IMR-90 (cell line): ENCODE measurements at regions not wholly inside any gene's neighbourhood (a gene's known extent, or its start where the extent isn't known, plus 50 kb on each side); places are given as distances from the start of the nearest gene placed in this dataset.

ENCODE experiments used
- ATAC-seq: fragments of 200-7000 bp; cut with Tn5 transposase; 2 replicates; pipeline ENCODE4 v1.9.1; 2020; ENCODE audit warnings: low read depth, mild to moderate bottlenecking, moderate library complexity
- BruUV-seq: library from RNA; stranded (reverse); fragments of 400-500 nt; replicated peaks from 2 replicates; lab custom pipeline; 2021; lab: Mats Ljungman, UMichigan
- CTCF ChIA-PET: fragments of 300-600 bp; formaldehyde crosslinking; extraction: SDS; loops from one replicate; lab custom pipeline; 2021; ENCODE audit warnings: antibody characterized with exemption; lab: Yijun Ruan, JAX
- POLR2A ChIA-PET: fragments of 300-600 bp; sonication (Branson Sonifier 250); formaldehyde crosslinking; loops from one replicate; lab custom pipeline; 2022; ENCODE audit warnings: antibody characterized with exemption; ENCODE audit not compliant: unreplicated experiment; lab: Charles Lee
- DNase-seq: peaks from one replicate; pipeline ENCODE4 v3.0.0; 2013
- H2AFZ ChIP-seq: replicated peaks from 2 replicates; pipeline ENCODE3; 2013; ENCODE audit warnings: low read length, mild to moderate bottlenecking; ENCODE audit not compliant: poor library complexity
- H2AK5ac ChIP-seq: 2 replicates; pipeline ENCODE4 v1.6.1; 2013; ENCODE audit warnings: low read depth, low read length, inconsistent platforms
- H2AK9ac ChIP-seq: replicated peaks from 2 replicates; pipeline ENCODE3; 2013; ENCODE audit warnings: mild to moderate bottlenecking, low read depth, low read length, moderate library complexity; ENCODE audit not compliant: poor library complexity
- H2BK120ac ChIP-seq: 2 replicates; pipeline ENCODE4 v1.6.1; 2013; ENCODE audit warnings: low read depth, low read length, inconsistent platforms
- H2BK15ac ChIP-seq: 3 replicates; pipeline ENCODE4 v1.6.1; 2013; ENCODE audit warnings: low read depth, low read length, inconsistent platforms
- H2BK20ac ChIP-seq: 2 replicates; pipeline ENCODE4 v1.6.1; 2013; ENCODE audit warnings: low read depth, mild to moderate bottlenecking, inconsistent platforms, low read length, moderate library complexity
- H2BK5ac ChIP-seq: 2 replicates; pipeline ENCODE4 v1.6.1; 2013; ENCODE audit warnings: mild to moderate bottlenecking, low read depth, low read length, inconsistent platforms; ENCODE audit not compliant: poor library complexity, severe bottlenecking
- H3K14ac ChIP-seq: replicated peaks from 2 replicates; pipeline ENCODE4 v1.6.1; 2013; ENCODE audit warnings: low read depth, low read length, inconsistent platforms
- H3K18ac ChIP-seq: 2 replicates; pipeline ENCODE4 v1.6.1; 2013; ENCODE audit warnings: low read depth, low read length, control low read depth
- H3K23ac ChIP-seq: 2 replicates; pipeline ENCODE4 v1.6.1; 2013; ENCODE audit warnings: low read depth, low read length, inconsistent platforms
- H3K27ac ChIP-seq: 2 replicates; pipeline ENCODE4 v1.5.1; 2013; ENCODE audit warnings: mild to moderate bottlenecking, control low read depth, low read length; ENCODE audit not compliant: insufficient read depth
- H3K27me3 ChIP-seq: 2 replicates; pipeline ENCODE4 v1.6.1; 2013; ENCODE audit warnings: low read length; ENCODE audit not compliant: control insufficient read depth, insufficient read depth
- H3K36me3 ChIP-seq: 2 replicates; pipeline ENCODE4 v1.6.1; 2013; ENCODE audit warnings: low read length, mixed read lengths; ENCODE audit not compliant: control insufficient read depth, insufficient read depth
- H3K4ac ChIP-seq: 2 replicates; pipeline ENCODE4 v1.6.1; 2013; ENCODE audit warnings: low read depth, low read length, inconsistent platforms
- H3K4me1 ChIP-seq: 2 replicates; pipeline ENCODE4 v1.6.1; 2013; ENCODE audit warnings: low read length, mixed read lengths; ENCODE audit not compliant: control insufficient read depth, insufficient read depth
- H3K4me2 ChIP-seq: 2 replicates; pipeline ENCODE4 v1.6.1; 2013; ENCODE audit warnings: low read depth, mild to moderate bottlenecking, control low read depth, low read length, moderate library complexity
- H3K4me3 ChIP-seq: 2 replicates; pipeline ENCODE4 v1.5.1; 2013; ENCODE audit warnings: low read depth, mild to moderate bottlenecking, control low read depth, low read length, moderate library complexity; ENCODE audit not compliant: insufficient read depth
- H3K56ac ChIP-seq: 2 replicates; pipeline ENCODE4 v1.6.1; 2013; ENCODE audit warnings: low read length, inconsistent platforms; ENCODE audit not compliant: insufficient read depth; ENCODE audit errors: extremely low read depth
- H3K79me1 ChIP-seq, 2 experiments: 2 replicates each; pipeline ENCODE4 v1.6.1; 2013; ENCODE audit warnings: low read length in 2 of 2, inconsistent platforms in 1 of 2, low read depth in 1 of 2
- H3K9ac ChIP-seq: 2 replicates; pipeline ENCODE4 v1.6.1; 2013; ENCODE audit warnings: low read depth, low read length, control low read depth
- H3K9me1 ChIP-seq: 2 replicates; pipeline ENCODE4 v1.6.1; 2013; ENCODE audit warnings: low read length, inconsistent platforms; ENCODE audit not compliant: insufficient read depth
- H3K9me3 ChIP-seq: 2 replicates; pipeline ENCODE4 v1.6.1; 2013; ENCODE audit warnings: low read length; ENCODE audit not compliant: control insufficient read depth, insufficient read depth
- H4K20me1 ChIP-seq: 2 replicates; pipeline ENCODE4 v1.6.1; 2013; ENCODE audit warnings: low read length, inconsistent platforms; ENCODE audit not compliant: insufficient read depth
- H4K5ac ChIP-seq: 2 replicates; pipeline ENCODE4 v1.6.1; 2013; ENCODE audit warnings: mild to moderate bottlenecking, low read depth, low read length, control low read depth
- H4K8ac ChIP-seq, 2 experiments: 2 replicates each; pipeline ENCODE4 v1.6.1; 2013; ENCODE audit warnings: low read depth in 2 of 2, low read length in 2 of 2, control low read depth in 1 of 2, inconsistent platforms in 1 of 2
- H4K91ac ChIP-seq: 2 replicates; pipeline ENCODE4 v1.6.1; 2013; ENCODE audit warnings: low read depth, low read length, inconsistent platforms; ENCODE audit not compliant: insufficient read depth
- MXI1 ChIP-seq: IDR thresholded peaks from 2 replicates; pipeline ENCODE4 v1.6.1; 2012; ENCODE audit warnings: low read depth, mild to moderate bottlenecking, low read length, moderate library complexity, borderline replicate concordance
- WGBS, 2 experiments: methylation state at CpG; one replicate each; pipeline versions ENCODE4 v1.1.5 to v1.1.7; 2013; ENCODE audit warnings: missing lambda C conversion rate in 2 of 2; ENCODE audit not compliant: insufficient read length in 1 of 2; ENCODE audit errors: extremely low coverage in 2 of 2; 5-methylcytosine and 5-hydroxymethylcytosine counted together
- dilution Hi-C: fragments of 300-500 bp; cut with HindIII; formaldehyde crosslinking; loops from one replicate; pipeline ENCODE4 v1.14.3; 2018; ENCODE audit warnings: low sequenced_read_pairs; ENCODE audit not compliant: unreplicated experiment
- in situ Hi-C: fragments of 300-500 bp; cut with MboI; formaldehyde crosslinking; loops from 3 replicates; pipeline ENCODE4 v1.14.3; 2019; ENCODE audit warnings: low sequenced_read_pairs, inconsistent platforms, mixed read lengths
- intact Hi-C: fragments of 100-400 bp; cut with micrococcal nuclease; formaldehyde crosslinking; loops from 2 replicates; pipeline ENCODE4 v1.10.0; 2022

GRCh38 chr2:146952696-146953095 lies 892.1 kb upstream of the ACVR2A start:
- H4K20me1 ChIP-seq: no peaks in the 10 kb centered on the region
- H3K9me1 ChIP-seq: no peaks in the 10 kb centered on the region
- H3K79me1 ChIP-seq: no peaks in the 10 kb centered on the region
- H3K9me3 ChIP-seq: no peaks in the 10 kb centered on the region
- POLR2A ChIA-PET: no interaction called here
- TF ChIP-seq MXI1: no peak
- no peak overlapping the region for H2BK5ac ChIP-seq
- no peak overlapping the region for H2AK9ac ChIP-seq
- CTCF ChIA-PET: no interaction called here
- no peak overlapping the region for H2BK120ac ChIP-seq
- WGBS, 2 experiments: no CpG with 5 or more reads among the region's 3 CpGs
- H3K14ac ChIP-seq: no peak overlapping the region
- H3K18ac ChIP-seq: no peak overlapping the region
- ATAC-seq: peak; percentile 67
- no peak overlapping the region for H3K4ac ChIP-seq
- no peak overlapping the region for H2AFZ ChIP-seq
- no peaks in the 10 kb centered on the region for H3K27me3 ChIP-seq
- no peak overlapping the region for H3K4me2 ChIP-seq
- H3K56ac ChIP-seq: no peak overlapping the region
- no peaks in the 10 kb centered on the region; the same call in 1 of the 2 replicates for H3K4me1 ChIP-seq
- no peak overlapping the region for H3K27ac ChIP-seq
- no peak overlapping the region for H3K9ac ChIP-seq
- intact Hi-C loops: no loop called here
- no peak overlapping the region for H3K23ac ChIP-seq
- H2BK15ac ChIP-seq: no peak overlapping the region
- no TSS peak for BruUV-seq
- H2BK20ac ChIP-seq: no peak overlapping the region
- H4K91ac ChIP-seq: no peak overlapping the region
- H2AK5ac ChIP-seq: no peak overlapping the region
- dilution Hi-C loops: no loop called here
- no peak overlapping the region for H4K5ac ChIP-seq
- H4K8ac ChIP-seq: no peak overlapping the region
- in situ Hi-C loops: no loop called here
- H3K36me3 ChIP-seq: no peaks in the 10 kb centered on the region
- DNase-seq: no peak
- H3K4me3 ChIP-seq: no peak overlapping the region
